ENCODE measurements at regions not wholly inside any gene's neighbourhood (a gene's known extent, or its start where the extent isn't known, plus 50 kb on each side); places are given as distances from the start of the nearest gene placed in this dataset.
"Not testable (repeated sequence)": the region's sequence is repeated elsewhere in the genome, so short reads cannot be mapped to it uniquely, and the experiment has no call there.

DNA sequence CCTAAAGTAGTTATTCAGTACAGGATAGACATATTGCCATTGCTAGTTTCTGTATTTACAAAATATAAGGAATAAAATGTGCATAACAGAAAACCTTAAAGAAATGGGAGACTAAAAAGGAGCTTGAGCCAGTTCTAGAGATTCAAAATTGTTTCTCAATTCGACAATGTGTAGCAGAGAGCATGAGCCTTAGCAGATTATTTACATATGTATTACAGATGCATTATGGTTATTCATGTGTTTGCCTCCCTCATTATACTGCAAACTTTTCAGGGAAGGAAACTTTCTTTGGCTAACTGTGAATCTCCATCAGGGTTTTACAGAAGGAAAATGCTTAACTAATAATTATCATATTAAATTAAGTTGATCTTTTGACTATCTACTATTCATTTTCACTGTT is 854.4 kb upstream of the SLC39A10 start:
- TF ChIP-seq, protein P1, sequence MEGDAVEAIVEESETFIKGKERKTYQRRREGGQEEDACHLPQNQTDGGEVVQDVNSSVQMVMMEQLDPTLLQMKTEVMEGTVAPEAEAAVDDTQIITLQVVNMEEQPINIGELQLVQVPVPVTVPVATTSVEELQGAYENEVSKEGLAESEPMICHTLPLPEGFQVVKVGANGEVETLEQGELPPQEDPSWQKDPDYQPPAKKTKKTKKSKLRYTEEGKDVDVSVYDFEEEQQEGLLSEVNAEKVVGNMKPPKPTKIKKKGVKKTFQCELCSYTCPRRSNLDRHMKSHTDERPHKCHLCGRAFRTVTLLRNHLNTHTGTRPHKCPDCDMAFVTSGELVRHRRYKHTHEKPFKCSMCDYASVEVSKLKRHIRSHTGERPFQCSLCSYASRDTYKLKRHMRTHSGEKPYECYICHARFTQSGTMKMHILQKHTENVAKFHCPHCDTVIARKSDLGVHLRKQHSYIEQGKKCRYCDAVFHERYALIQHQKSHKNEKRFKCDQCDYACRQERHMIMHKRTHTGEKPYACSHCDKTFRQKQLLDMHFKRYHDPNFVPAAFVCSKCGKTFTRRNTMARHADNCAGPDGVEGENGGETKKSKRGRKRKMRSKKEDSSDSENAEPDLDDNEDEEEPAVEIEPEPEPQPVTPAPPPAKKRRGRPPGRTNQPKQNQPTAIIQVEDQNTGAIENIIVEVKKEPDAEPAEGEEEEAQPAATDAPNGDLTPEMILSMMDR (IDR thresholded peaks at IDR 0.05; ENCODE audit: borderline replicate concordance, extremely low read depth, insufficient read depth): no peak
- Histone ChIP-seq H3K9ac (ENCODE audit: low read length in 3 of 3) (no peak overlapping the region), H3K36me3 (ENCODE audit: control insufficient read depth in 2 of 3, insufficient read depth in 3 of 3, low read length in 3 of 3) (no peaks in the 10 kb centered on the region), H3K27me3 (ENCODE audit: control insufficient read depth, insufficient read depth, low read length) (no peaks in the 10 kb centered on the region), H3K4me1 (ENCODE audit: control insufficient read depth in 2 of 3, insufficient read depth in 2 of 3, low read depth in 1 of 3, low read length in 3 of 3) (no peaks in the 10 kb centered on the region), H3K9me3 (ENCODE audit: control insufficient read depth in 2 of 3, insufficient read depth in 1 of 3, low read length in 3 of 3) (no peaks in the 10 kb centered on the region), H3K27ac (ENCODE audit: low read depth in 2 of 2, low read length in 2 of 2) (no peak overlapping the region), H3K4me3 (ENCODE audit: low read length in 3 of 3) (no peak overlapping the region)
- intact Hi-C loops (cut with DNase I): no loop called here
- FAIRE-seq: no peak
- DNase-seq: no peak

- H3K4me1 ChIP-seq (ENCODE audit: control insufficient read depth in 2 of 3, insufficient read depth in 2 of 3, low read depth in 1 of 3, low read length in 3 of 3); H3K9me3 ChIP-seq (ENCODE audit: control insufficient read depth in 2 of 3, insufficient read depth in 1 of 3, low read length in 3 of 3); H3K27me3 ChIP-seq (ENCODE audit: control insufficient read depth, insufficient read depth, low read length); H3K4me3 ChIP-seq (ENCODE audit: low read length in 3 of 3); H3K27ac ChIP-seq (ENCODE audit: low read depth in 2 of 2, low read length in 2 of 2); DNase-seq; FAIRE-seq; H3K36me3 ChIP-seq (ENCODE audit: control insufficient read depth in 2 of 3, insufficient read depth in 3 of 3, low read length in 3 of 3); H3K9ac ChIP-seq (ENCODE audit: low read length in 3 of 3); intact Hi-C loops (cut with DNase I): not testable (repeated sequence)
Measured at GRCh38 chr2:194787071-194787470, 870.0 kb upstream of the SLC39A10 start.

GRCh38 chr2:194771394-194771793 is 885.6 kb upstream of the SLC39A10 start:
- H3K4me3 ChIP-seq (ENCODE audit: low read length in 3 of 3); FAIRE-seq; H3K36me3 ChIP-seq (ENCODE audit: control insufficient read depth in 2 of 3, insufficient read depth in 3 of 3, low read length in 3 of 3); H3K27ac ChIP-seq (ENCODE audit: low read depth in 2 of 2, low read length in 2 of 2); intact Hi-C loops (cut with DNase I); H3K9me3 ChIP-seq (ENCODE audit: control insufficient read depth in 2 of 3, insufficient read depth in 1 of 3, low read length in 3 of 3); H3K4me1 ChIP-seq (ENCODE audit: control insufficient read depth in 2 of 3, insufficient read depth in 2 of 3, low read depth in 1 of 3, low read length in 3 of 3); H3K27me3 ChIP-seq (ENCODE audit: control insufficient read depth, insufficient read depth, low read length); DNase-seq; H3K9ac ChIP-seq (ENCODE audit: low read length in 3 of 3): not testable (repeated sequence)

GRCh38 chr2:194769030-194769429 is 888.0 kb upstream of the SLC39A10 start:
- TF ChIP-seq, protein P1 (IDR thresholded peaks at IDR 0.05; ENCODE audit: borderline replicate concordance, extremely low read depth, insufficient read depth): no peak
- no peak overlapping the region for H3K4me3 ChIP-seq (ENCODE audit: low read length in 3 of 3)
- H3K4me1 ChIP-seq (ENCODE audit: control insufficient read depth in 2 of 3, insufficient read depth in 2 of 3, low read depth in 1 of 3, low read length in 3 of 3): no peaks in the 10 kb centered on the region
- peaks cover 0 to 3% (median 0%) of the 10 kb centered on the region in 3 donors for H3K9me3 ChIP-seq (ENCODE audit: control insufficient read depth in 2 of 3, insufficient read depth in 1 of 3, low read length in 3 of 3)
- DNase-seq: no peak
- no peaks in the 10 kb centered on the region for H3K36me3 ChIP-seq (ENCODE audit: control insufficient read depth in 2 of 3, insufficient read depth in 3 of 3, low read length in 3 of 3)
- H3K27me3 ChIP-seq (ENCODE audit: control insufficient read depth, insufficient read depth, low read length): no peaks in the 10 kb centered on the region
- no peak overlapping the region for H3K27ac ChIP-seq (ENCODE audit: low read depth in 2 of 2, low read length in 2 of 2)
- intact Hi-C loops (cut with DNase I): no loop called here
- no peak overlapping the region for H3K9ac ChIP-seq (ENCODE audit: low read length in 3 of 3)
- no peak for FAIRE-seq

DNA sequence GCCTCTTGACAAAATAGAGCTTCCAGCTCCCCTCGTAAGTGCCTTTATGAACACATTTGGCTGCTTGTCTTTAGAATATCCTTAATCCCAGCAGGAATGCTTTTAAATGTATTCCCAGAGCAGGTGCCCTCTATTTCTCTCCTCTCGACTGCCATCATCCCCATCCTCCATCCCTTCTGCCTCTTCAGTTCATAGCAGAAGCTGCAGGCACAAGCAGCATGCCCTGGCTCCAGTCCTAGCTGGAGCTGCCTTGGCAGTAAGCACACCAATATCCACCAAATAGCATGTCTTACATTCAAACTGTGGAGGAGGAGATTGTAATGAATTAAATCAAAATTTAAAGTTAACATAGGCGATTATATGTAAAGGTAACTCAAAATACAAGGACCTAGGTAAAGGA is 891.3 kb upstream of the SLC39A10 start:
- Histone ChIP-seq H3K36me3 (ENCODE audit: control insufficient read depth in 2 of 3, insufficient read depth in 3 of 3, low read length in 3 of 3) (no peaks in the 10 kb centered on the region), H3K27ac (ENCODE audit: low read depth in 2 of 2, low read length in 2 of 2) (no peak overlapping the region), H3K27me3 (ENCODE audit: control insufficient read depth, insufficient read depth, low read length) (no peaks in the 10 kb centered on the region), H3K9ac (ENCODE audit: low read length in 3 of 3) (no peak overlapping the region), H3K4me1 (ENCODE audit: control insufficient read depth in 2 of 3, insufficient read depth in 2 of 3, low read depth in 1 of 3, low read length in 3 of 3) (no peaks in the 10 kb centered on the region), H3K9me3 (ENCODE audit: control insufficient read depth in 2 of 3, insufficient read depth in 1 of 3, low read length in 3 of 3) (no peaks in the 10 kb centered on the region), H3K4me3 (ENCODE audit: low read length in 3 of 3) (no peak overlapping the region)
- FAIRE-seq (no peak), DNase-seq (no peak)
- TF ChIP-seq, protein P1 (IDR thresholded peaks at IDR 0.05; ENCODE audit: borderline replicate concordance, extremely low read depth, insufficient read depth): no peak
- intact Hi-C loops (cut with DNase I): no loop called here
